BJ (cell line): ENCODE measurements at regions not wholly inside any gene's neighbourhood (a gene's known extent, or its start where the extent isn't known, plus 50 kb on each side); places are given as distances from the start of the nearest gene placed in this dataset.

Experiments
- CTCF ChIA-PET: fragments of 350-600 bp; formaldehyde crosslinking; extraction: SDS; loops from one replicate; lab custom pipeline; 2021; ENCODE audit warnings: antibody characterized with exemption, inconsistent platforms; lab: Yijun Ruan, JAX
- POLR2A ChIA-PET: fragments of 300-600 bp; sonication (Branson Sonifier 250); formaldehyde crosslinking; extraction: SDS; loops from one replicate; lab custom pipeline; 2021; ENCODE audit warnings: antibody characterized with exemption; lab: Charles Lee
- DNase-seq: peaks from one replicate; pipeline ENCODE4 v3.0.0-alpha.2; 2011; ENCODE audit warnings: low read depth
- H3K27me3 ChIP-seq: 2 replicates; pipeline ENCODE4 v1.6.0; 2011; ENCODE audit warnings: low read length; ENCODE audit not compliant: control insufficient read depth, insufficient read depth
- H3K36me3 ChIP-seq: 2 replicates; pipeline ENCODE4 v1.5.1; 2011; ENCODE audit warnings: low read length; ENCODE audit not compliant: control insufficient read depth, insufficient read depth
- H3K4me3 ChIP-seq: 2 replicates; pipeline ENCODE4 v1.5.1; 2011; ENCODE audit warnings: low read depth, mild to moderate bottlenecking, control low read depth, low read length
- TF ChIP-seq, protein P1 (sequence below): IDR thresholded peaks from 2 replicates; pipeline ENCODE4 v1.5.1; 2011; ENCODE audit warnings: low read depth, mild to moderate bottlenecking, control low read depth, inconsistent platforms, low read length, moderate library complexity; ENCODE audit not compliant: insufficient read depth

GRCh38 chr3:112744106-112744505 is 102.6 kb downstream of the CD200R1L start:
- H3K4me3 ChIP-seq: no peak overlapping the region
- CTCF ChIA-PET: interaction anchor here (0.7 to 6.0 kb wide), 4 partner anchors 9 to 105 kb away, joined by 3 to 29 read pairs (median 6); no protein-coding TSS in a partner anchor
- POLR2A ChIA-PET: no interaction called here
- H3K27me3 ChIP-seq: no peaks in the 10 kb centered on the region
- TF ChIP-seq, protein P1, sequence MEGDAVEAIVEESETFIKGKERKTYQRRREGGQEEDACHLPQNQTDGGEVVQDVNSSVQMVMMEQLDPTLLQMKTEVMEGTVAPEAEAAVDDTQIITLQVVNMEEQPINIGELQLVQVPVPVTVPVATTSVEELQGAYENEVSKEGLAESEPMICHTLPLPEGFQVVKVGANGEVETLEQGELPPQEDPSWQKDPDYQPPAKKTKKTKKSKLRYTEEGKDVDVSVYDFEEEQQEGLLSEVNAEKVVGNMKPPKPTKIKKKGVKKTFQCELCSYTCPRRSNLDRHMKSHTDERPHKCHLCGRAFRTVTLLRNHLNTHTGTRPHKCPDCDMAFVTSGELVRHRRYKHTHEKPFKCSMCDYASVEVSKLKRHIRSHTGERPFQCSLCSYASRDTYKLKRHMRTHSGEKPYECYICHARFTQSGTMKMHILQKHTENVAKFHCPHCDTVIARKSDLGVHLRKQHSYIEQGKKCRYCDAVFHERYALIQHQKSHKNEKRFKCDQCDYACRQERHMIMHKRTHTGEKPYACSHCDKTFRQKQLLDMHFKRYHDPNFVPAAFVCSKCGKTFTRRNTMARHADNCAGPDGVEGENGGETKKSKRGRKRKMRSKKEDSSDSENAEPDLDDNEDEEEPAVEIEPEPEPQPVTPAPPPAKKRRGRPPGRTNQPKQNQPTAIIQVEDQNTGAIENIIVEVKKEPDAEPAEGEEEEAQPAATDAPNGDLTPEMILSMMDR: no peak
- DNase-seq: no peak
- H3K36me3 ChIP-seq: no peaks in the 10 kb centered on the region

DNA sequence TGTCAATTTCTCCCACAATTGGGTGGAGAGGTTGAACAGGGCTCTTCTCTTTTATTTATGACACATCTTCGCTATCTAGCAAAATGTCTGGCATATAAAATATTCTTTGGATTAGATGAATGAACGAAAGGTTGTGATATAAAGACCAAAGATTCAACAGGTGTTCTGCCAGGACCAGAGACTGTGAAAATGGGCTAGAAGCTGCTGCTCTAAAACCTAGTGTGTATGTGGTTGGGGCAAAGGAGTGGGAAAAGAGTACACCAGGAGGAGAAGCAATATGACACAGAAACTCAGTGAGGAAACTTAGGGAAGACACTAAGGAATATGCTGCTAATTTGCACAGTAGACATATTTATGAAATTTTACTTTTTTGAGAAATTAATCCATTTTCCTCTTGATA is 102.0 kb upstream of the CCDC80 start:
- ChIA-PET CTCF (interaction anchor here (3.1 to 6.0 kb wide), 2 partner anchors 8 to 71 kb away, joined by 8 to 29 read pairs; no protein-coding TSS in a partner anchor), POLR2A (interaction anchor here (0.5 kb wide), 1 partner anchor 100 kb away, joined by 3 read pairs; no protein-coding TSS in a partner anchor)
- Histone ChIP-seq H3K27me3 (no peaks in the 10 kb centered on the region), H3K36me3 (no peaks in the 10 kb centered on the region), H3K4me3 (no peak overlapping the region)
- TF ChIP-seq, protein P1: no peak
- DNase-seq: no peak

DNA sequence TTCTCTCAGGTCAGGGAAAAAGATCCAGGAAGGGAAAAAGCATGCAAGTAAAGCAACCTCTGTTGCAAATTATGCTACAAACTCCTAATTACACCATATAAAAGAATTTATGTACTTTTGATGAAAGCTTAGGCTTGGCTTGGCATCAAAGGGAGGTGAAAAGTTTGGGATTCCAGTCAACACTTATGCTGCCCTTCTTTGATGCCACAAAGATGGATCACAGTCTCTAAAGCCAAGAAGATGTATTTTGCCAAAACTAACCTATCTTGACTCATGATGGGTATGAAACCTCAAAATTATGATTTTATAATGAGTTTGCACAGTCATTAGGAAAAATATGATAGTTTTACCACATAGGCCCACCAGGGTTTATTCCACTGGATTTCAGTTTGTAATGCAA is 101.0 kb upstream of the CCDC80 start:
- H3K27me3 ChIP-seq: no peaks in the 10 kb centered on the region
- ChIA-PET POLR2A (no interaction called here), CTCF (interaction anchor here (3.1 kb wide), 1 partner anchor 72 kb away, joined by 8 read pairs; no protein-coding TSS in a partner anchor)
- no peak overlapping the region for H3K4me3 ChIP-seq
- TF ChIP-seq, protein P1: no peak
- H3K36me3 ChIP-seq: no peaks in the 10 kb centered on the region
- DNase-seq: no peak

GRCh38 chr3:112740835-112741234 is 99.9 kb upstream of the CCDC80 start:
- no peaks in the 10 kb centered on the region for H3K36me3 ChIP-seq
- TF ChIP-seq, protein P1: no peak
- H3K4me3 ChIP-seq: no peak overlapping the region
- POLR2A ChIA-PET: no interaction called here
- CTCF ChIA-PET: interaction anchor here (1.5 to 8.1 kb wide), 2 partner anchors 10 to 73 kb away, joined by 3 to 137 read pairs; no protein-coding TSS in a partner anchor
- no peaks in the 10 kb centered on the region for H3K27me3 ChIP-seq
- no peak for DNase-seq

DNA sequence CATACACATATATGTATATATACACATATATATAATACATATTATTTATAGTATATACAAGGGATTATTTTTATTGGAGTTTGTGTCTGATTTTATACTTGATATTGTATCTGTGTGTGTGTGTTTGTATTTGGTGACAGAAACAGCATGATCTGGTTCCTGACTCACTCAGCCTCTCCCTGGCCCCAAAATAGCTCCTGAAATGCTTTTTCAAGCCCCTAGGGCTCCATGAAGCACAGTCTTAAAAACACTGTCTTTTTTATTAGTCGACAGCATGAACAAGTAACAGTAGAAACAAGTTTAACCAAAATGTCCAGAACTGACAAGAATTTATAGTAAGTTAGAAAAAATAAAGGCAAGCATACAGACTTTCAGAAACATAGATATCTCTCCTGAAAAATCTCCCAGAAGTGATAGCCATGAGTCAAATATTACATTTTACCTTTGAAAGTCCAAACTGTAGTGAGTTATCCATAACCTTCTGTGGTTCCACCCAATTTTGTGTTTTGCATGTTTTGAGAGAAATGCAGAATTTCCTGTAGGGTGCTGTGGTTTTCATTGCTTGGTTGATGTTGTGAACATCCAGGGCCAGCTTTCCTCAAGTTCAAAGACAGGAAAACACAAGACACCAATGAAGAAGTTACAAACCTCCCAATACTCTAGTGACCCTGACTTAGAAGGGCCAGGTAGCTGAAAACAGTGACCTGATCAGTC is 98.5 kb upstream of the CCDC80 start:
- Histone ChIP-seq H3K4me3 (no peak overlapping the region), H3K27me3 (no peaks in the 10 kb centered on the region), H3K36me3 (no peaks in the 10 kb centered on the region)
- CTCF ChIA-PET: interaction anchor here (0.6 to 8.1 kb wide), 7 partner anchors 11 to 251 kb away, joined by 3 to 137 read pairs (median 3); partner anchors contain the start of gene GTPBP8
- TF ChIP-seq, protein P1: 0 out of 2 replicates have a peak, but pooled peaks have one; percentile 18
- POLR2A ChIA-PET: interaction anchor here (0.6 kb wide), 1 partner anchor 34 kb away, joined by 7 read pairs; no protein-coding TSS in a partner anchor
- DNase-seq: no peak
